Right ventricle myocardium inferior (tissue), 1 donor: ENCODE measurements at regions not wholly inside any gene's neighbourhood (a gene's known extent, or its start where the extent isn't known, plus 50 kb on each side); places are given as distances from the start of the nearest gene placed in this dataset.
"Not testable (repeated sequence)": the region's sequence is repeated elsewhere in the genome, so short reads cannot be mapped to it uniquely, and the experiment has no call there.

ENCODE experiments used
- ATAC-seq: fragments of 200-7000 bp; cut with Tn5 transposase; one replicate; pipeline ENCODE4 v1.9.1; 2020; ENCODE audit warnings: mild to moderate bottlenecking, moderate library complexity
- DNase-seq: peaks from one replicate; pipeline ENCODE4 v3.0.0; 2021; ENCODE audit errors: missing footprints
- intact Hi-C: fragments of 100-400 bp; cut with DNase I; formaldehyde crosslinking; loops from one replicate; pipeline ENCODE4 v1.11.0; 2022
- donor health status: DM: no; HTN: yes; CAD: no; lungs with severe emphysema.

DNA sequence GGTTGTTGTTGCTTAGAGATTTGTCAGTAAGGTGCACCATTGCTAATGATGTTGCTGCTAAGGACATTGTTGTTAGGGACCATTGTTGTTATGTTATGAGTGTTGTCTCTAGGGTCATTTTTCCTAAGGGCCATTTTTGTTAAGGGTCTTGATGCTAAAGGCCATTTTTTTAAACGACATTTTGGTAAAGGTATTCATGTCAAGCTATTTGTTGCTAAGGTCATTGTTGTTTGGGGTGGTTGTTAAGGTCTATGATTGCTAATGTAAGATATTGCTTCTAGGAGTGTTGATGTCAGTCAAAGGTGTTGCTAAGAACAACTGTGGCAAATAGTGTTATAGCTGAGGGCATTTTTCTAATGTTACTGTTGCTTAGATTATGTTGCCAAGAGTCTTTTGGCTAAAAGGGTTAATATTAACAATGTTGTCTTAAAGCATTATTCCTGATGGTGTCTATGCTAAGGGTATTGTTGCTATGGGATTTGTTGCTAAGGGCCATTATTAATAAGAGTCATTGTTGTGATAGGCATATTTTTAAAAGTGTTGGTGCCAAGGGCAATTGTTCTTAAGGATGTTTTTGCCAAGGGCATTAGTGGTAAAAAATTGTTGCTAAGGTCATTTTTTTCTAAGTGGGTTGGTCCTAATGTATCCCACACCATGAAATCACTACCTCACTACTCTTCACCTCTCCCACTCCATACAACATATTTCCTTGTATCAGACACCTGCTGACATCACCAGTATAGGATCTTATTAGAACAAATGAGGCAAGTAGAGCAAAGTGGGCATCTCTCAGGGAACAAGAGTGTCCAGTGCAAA is 56.2 kb downstream of the SPATA31A6 start:
- DNase-seq, ATAC-seq, intact Hi-C loops: not testable (repeated sequence)

GRCh38 chr9:42240261-42240579 is 56.8 kb downstream of the SPATA31A6 start:
- intact Hi-C loops, ATAC-seq, DNase-seq: not testable (repeated sequence)

GRCh38 chr9:42243211-42243610 is 59.8 kb downstream of the SPATA31A6 start:
- intact Hi-C loops, ATAC-seq, DNase-seq: not testable (repeated sequence)

DNA sequence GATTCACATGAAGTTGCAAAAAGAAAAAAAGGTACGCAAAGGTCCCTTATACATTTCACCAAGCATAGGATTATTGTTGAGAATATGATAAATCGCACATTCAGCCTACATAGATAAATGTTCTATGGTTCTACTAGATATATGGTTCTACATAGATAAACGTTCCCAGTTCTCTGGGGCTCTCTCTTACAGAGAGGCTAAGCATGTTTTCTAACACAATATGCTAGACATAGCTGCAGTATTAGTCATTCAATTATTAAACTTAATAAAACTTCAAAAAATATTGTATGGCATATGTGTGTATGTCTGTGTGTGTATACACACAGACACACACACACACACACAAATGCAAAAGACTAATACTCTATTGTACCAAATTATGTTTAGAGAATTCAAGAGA is 60.4 kb downstream of the SPATA31A6 start:
- DNase-seq, ATAC-seq, intact Hi-C loops: not testable (repeated sequence)

- ATAC-seq, DNase-seq, intact Hi-C loops: not testable (repeated sequence)
Measured at GRCh38 chr9:42268729-42269128, 85.3 kb downstream of the SPATA31A6 start.

- intact Hi-C loops, ATAC-seq: not testable (repeated sequence)
- peak; percentile 71 for DNase-seq
Measured at GRCh38 chr9:42269171-42269570, 85.7 kb downstream of the SPATA31A6 start.

GRCh38 chr9:42273191-42273590 is 89.7 kb downstream of the SPATA31A6 start:
- intact Hi-C loops, DNase-seq, ATAC-seq: not testable (repeated sequence)

DNA sequence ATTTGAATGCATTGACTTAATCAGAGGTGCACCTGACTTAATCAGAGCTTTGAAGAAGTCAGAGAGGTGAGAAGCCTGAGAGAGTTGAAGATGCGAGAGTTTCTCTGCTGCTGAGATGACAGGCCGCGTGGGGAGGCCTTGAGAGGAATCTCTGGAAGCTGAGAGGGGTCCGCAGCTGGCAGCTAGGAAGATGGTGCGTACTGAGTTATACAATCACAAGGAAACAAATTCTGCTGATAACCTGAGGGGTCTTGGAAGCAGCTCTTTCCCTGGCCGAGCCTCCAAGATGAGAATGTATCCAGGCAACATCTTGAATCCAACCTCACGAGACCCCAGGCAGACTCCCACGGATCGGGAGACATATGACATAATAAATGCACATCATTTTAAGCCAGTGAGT is 91.7 kb downstream of the SPATA31A6 start:
- DNase-seq = no peak
- ATAC-seq = no peak
- intact Hi-C loops = no loop called here

GRCh38 chr9:42282531-42283178 is 99.2 kb downstream of the SPATA31A6 start:
- ATAC-seq, intact Hi-C loops, DNase-seq: not testable (repeated sequence)

DNA sequence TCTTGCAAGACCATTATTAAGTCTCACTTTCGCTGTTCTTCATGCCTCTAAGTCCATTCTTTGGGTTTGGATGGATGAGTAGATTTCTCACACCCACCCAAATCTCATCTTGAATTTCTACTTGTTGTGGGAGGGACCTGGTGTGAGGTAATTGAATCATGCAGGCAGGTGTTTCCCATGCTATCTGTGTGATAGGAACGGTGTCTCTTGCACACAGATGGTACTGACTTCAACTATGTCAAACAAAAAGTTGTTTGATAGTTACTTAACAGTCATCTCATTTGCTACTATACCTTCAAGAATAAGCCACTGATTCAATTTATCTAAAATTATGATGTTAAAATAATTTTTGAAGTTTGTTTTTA is 99.7 kb downstream of the SPATA31A6 start:
- intact Hi-C loops, DNase-seq, ATAC-seq: not testable (repeated sequence)

- ATAC-seq, intact Hi-C loops, DNase-seq: not testable (repeated sequence)
Measured at GRCh38 chr9:42286145-42286845, 102.8 kb downstream of the SPATA31A6 start.

- intact Hi-C loops, ATAC-seq, DNase-seq: not testable (repeated sequence)
Measured at GRCh38 chr9:42288002-42288864, 104.8 kb downstream of the SPATA31A6 start.

GRCh38 chr9:42288865-42289229 is 105.4 kb downstream of the SPATA31A6 start:
- DNase-seq, ATAC-seq, intact Hi-C loops: not testable (repeated sequence)

DNA sequence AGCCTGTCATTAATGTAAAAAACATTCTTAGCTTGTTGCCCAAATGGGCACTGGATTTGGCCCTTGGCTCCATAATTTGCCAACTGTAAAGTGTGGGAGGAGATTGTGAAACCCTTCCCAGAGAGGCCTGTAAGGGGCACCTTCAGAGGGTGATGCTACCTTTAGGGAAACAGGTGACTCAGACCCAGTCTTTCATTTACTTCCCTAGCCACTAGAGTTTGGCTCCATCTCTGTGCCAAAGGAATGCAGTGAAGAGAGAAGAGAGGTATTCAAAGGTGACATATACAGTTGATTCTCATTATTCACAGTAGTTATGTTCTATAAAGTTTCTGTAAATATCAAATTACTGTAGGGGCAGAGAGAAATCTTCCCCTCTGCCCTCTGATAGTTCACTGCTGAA is 116.7 kb downstream of the SPATA31A6 start:
- intact Hi-C loops = not testable (repeated sequence)

GRCh38 chr9:42306625-42307024 is 123.2 kb downstream of the SPATA31A6 start:
- ATAC-seq, DNase-seq, intact Hi-C loops: not testable (repeated sequence)

More for the DNA sequence above, 116.7 kb downstream of the SPATA31A6 start:
- not testable (repeated sequence) for ATAC-seq, DNase-seq

DNA sequence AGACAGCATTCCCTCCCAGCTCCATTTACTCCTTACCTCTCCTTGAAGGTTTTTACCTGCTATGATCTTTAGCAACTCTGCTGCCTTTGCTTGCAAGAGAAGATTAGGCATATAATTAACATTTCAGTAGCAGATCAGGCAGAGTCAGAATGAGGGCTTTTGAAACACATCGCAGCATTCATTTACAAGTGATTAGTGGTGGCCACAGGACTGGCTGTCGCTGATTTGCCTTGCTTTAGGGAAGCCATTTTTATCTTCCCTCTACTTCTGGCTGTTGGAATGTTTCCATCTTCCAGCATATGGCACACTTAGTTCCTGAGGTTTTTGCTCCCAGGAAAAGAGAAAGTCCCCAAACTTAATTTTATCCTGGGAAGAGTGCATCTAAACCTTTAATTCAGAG is 124.0 kb downstream of the SPATA31A6 start:
- intact Hi-C loops, DNase-seq, ATAC-seq: not testable (repeated sequence)

- intact Hi-C loops, DNase-seq, ATAC-seq: not testable (repeated sequence)
Measured at GRCh38 chr9:42310972-42311371, 127.5 kb downstream of the SPATA31A6 start.

GRCh38 chr9:42316026-42316425 is 132.6 kb downstream of the SPATA31A6 start:
- ATAC-seq, DNase-seq, intact Hi-C loops: not testable (repeated sequence)
